Upper lobe of left lung (tissue), 4 donors: ENCODE measurements at regions not wholly inside any gene's neighbourhood (a gene's known extent, or its start where the extent isn't known, plus 50 kb on each side); places are given as distances from the start of the nearest gene placed in this dataset.

Source experiments
- POLR2A ChIP-seq, 4 donors: fragments of 450-650 bp; IDR thresholded peaks; one replicate each; pipeline ENCODE4 v1.5.1; 2016 to 2017; ENCODE audit warnings: antibody characterized with exemption in 4 of 4, mild to moderate bottlenecking in 2 of 4
- POLR2AphosphoS5 ChIP-seq, 2 donors: sonication (generic); formaldehyde crosslinking; IDR thresholded peaks; one replicate each; pipeline ENCODE4 v1.5.1; 2017; ENCODE audit warnings: antibody characterized with exemption in 2 of 2
- TF ChIP-seq, protein P1 (sequence below), 6 experiments: fragments of 450-650 bp in 4 of 6; fragments of 200-600 bp in 2 of 6; sonication (generic) in 2 of 6; IDR thresholded peaks; one replicate each; pipeline ENCODE4 v1.5.1; 2016 to 2019; ENCODE audit warnings: antibody characterized with exemption in 6 of 6

DNA sequence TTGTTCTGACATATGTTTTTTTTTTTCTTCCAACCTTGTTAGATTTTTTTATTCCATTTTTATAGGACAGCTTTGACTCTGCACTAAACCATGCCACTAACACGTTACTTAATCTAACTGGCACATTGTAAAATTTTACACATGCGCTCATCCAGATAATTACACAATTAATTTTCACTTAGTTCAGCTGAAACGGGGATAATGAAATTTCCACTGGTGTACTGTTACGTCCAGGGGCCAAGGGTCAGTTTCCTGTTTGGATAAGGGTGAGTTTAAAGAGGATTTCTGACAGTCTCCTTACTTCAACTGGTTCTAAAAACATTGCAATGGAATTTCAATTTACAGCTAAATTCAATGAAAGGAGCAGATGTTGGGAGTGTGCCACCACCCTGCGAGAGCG lies 221.8 kb upstream of the CEP162 start:
- TF ChIP-seq POLR2A (IDR thresholded peaks at IDR 0.05) (no peak), POLR2AphosphoS5 (IDR thresholded peaks at IDR 0.05) (no peak)
- TF ChIP-seq, protein P1, sequence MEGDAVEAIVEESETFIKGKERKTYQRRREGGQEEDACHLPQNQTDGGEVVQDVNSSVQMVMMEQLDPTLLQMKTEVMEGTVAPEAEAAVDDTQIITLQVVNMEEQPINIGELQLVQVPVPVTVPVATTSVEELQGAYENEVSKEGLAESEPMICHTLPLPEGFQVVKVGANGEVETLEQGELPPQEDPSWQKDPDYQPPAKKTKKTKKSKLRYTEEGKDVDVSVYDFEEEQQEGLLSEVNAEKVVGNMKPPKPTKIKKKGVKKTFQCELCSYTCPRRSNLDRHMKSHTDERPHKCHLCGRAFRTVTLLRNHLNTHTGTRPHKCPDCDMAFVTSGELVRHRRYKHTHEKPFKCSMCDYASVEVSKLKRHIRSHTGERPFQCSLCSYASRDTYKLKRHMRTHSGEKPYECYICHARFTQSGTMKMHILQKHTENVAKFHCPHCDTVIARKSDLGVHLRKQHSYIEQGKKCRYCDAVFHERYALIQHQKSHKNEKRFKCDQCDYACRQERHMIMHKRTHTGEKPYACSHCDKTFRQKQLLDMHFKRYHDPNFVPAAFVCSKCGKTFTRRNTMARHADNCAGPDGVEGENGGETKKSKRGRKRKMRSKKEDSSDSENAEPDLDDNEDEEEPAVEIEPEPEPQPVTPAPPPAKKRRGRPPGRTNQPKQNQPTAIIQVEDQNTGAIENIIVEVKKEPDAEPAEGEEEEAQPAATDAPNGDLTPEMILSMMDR (IDR thresholded peaks at IDR 0.05), result no peak
